ENCODE measurements at regions not wholly inside any gene's neighbourhood (a gene's known extent, or its start where the extent isn't known, plus 50 kb on each side); places are given as distances from the start of the nearest gene placed in this dataset.

DNA sequence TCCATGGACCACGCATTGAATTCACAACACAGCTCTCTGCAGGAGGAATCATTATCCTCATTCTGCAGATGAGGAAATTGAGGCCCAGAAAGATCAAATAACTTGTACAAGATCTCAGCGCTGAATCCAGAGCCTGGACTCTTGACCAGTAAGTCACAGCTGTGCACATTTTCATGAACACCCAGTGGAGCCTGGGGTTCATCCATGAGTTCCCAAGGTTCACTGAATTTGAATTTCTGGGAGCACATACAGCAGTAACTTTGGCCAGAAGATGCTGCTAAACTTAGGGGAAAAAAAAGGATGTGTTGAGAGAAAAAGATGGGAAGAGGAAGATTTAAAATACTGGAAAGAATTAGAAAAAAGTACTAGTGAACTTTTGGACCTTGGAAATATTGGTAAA is 218.7 kb upstream of the PPARGC1A start:
- TF ChIP-seq EZH2phosphoT487 (IDR thresholded peaks at IDR 0.05; ENCODE audit: borderline replicate concordance) = no peak
- TF ChIP-seq, protein P1, sequence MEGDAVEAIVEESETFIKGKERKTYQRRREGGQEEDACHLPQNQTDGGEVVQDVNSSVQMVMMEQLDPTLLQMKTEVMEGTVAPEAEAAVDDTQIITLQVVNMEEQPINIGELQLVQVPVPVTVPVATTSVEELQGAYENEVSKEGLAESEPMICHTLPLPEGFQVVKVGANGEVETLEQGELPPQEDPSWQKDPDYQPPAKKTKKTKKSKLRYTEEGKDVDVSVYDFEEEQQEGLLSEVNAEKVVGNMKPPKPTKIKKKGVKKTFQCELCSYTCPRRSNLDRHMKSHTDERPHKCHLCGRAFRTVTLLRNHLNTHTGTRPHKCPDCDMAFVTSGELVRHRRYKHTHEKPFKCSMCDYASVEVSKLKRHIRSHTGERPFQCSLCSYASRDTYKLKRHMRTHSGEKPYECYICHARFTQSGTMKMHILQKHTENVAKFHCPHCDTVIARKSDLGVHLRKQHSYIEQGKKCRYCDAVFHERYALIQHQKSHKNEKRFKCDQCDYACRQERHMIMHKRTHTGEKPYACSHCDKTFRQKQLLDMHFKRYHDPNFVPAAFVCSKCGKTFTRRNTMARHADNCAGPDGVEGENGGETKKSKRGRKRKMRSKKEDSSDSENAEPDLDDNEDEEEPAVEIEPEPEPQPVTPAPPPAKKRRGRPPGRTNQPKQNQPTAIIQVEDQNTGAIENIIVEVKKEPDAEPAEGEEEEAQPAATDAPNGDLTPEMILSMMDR (conservative IDR thresholded peaks at IDR 0.05; ENCODE audit: low read length) = no peak
